Ovary (tissue), 3 donors: ENCODE measurements at regions not wholly inside any gene's neighbourhood (a gene's known extent, or its start where the extent isn't known, plus 50 kb on each side); places are given as distances from the start of the nearest gene placed in this dataset.

Source experiments
- EP300 ChIP-seq: sonication (generic); formaldehyde crosslinking; IDR thresholded peaks from one replicate; pipeline ENCODE4 v1.6.1; 2017; ENCODE audit warnings: antibody characterized with exemption
- TF ChIP-seq, protein P1 (sequence below), 3 donors: fragments of 450-650 bp in 2 of 3; fragments of 200-600 bp in 1 of 3; IDR thresholded peaks; one replicate each; pipeline versions ENCODE4 v1.5.1 to v1.8.0; 2016 to 2022; ENCODE audit warnings: antibody characterized with exemption in 3 of 3, mild to moderate bottlenecking in 1 of 3
- donor health status: DM: no; HTN: no; CAD: no.

DNA sequence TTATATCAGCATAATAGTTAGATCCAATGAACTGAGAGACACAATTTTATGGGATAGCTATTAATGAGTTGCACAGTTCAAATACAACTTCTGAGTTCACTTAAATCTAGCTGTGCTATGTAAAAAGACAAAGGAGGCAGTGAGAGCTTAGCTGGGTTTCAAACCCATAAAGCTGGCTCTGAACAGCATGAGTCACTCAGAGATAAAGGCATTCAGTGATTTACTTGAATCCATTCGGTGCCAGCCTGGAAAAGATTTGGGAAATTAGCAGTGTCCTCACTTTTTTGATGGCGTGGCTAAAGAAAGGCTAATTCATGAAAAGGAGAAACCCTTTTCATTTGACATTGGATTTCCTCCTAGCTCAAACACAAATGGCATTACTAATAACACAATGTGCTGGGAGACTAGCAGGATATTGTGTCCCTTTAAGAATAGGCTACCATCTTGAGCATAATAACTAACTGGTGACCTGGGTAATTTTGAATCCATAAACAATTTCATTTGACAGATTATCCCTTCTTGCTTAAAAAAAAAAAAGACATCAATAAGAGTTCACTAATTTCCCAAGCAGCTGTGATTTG, 98.4 kb upstream of the NEUROD1 start:
- TF ChIP-seq EP300 = no peak
- TF ChIP-seq, protein P1, sequence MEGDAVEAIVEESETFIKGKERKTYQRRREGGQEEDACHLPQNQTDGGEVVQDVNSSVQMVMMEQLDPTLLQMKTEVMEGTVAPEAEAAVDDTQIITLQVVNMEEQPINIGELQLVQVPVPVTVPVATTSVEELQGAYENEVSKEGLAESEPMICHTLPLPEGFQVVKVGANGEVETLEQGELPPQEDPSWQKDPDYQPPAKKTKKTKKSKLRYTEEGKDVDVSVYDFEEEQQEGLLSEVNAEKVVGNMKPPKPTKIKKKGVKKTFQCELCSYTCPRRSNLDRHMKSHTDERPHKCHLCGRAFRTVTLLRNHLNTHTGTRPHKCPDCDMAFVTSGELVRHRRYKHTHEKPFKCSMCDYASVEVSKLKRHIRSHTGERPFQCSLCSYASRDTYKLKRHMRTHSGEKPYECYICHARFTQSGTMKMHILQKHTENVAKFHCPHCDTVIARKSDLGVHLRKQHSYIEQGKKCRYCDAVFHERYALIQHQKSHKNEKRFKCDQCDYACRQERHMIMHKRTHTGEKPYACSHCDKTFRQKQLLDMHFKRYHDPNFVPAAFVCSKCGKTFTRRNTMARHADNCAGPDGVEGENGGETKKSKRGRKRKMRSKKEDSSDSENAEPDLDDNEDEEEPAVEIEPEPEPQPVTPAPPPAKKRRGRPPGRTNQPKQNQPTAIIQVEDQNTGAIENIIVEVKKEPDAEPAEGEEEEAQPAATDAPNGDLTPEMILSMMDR (IDR thresholded peaks at IDR 0.05) = no peak
